Panc1 (cell line): ENCODE measurements at regions not wholly inside any gene's neighbourhood (a gene's known extent, or its start where the extent isn't known, plus 50 kb on each side); places are given as distances from the start of the nearest gene placed in this dataset.

ENCODE experiments used
- POLR2AphosphoS5 ChIP-seq: IDR thresholded peaks from 2 replicates; pipeline ENCODE4 v1.6.1; 2012; ENCODE audit warnings: mild to moderate bottlenecking, low read depth, low read length, moderate library complexity
- TF ChIP-seq, protein P1 (sequence below): fragments of 450-650 bp; IDR thresholded peaks from 2 replicates; pipeline ENCODE4 v1.5.1; 2017; ENCODE audit warnings: mild to moderate bottlenecking

DNA sequence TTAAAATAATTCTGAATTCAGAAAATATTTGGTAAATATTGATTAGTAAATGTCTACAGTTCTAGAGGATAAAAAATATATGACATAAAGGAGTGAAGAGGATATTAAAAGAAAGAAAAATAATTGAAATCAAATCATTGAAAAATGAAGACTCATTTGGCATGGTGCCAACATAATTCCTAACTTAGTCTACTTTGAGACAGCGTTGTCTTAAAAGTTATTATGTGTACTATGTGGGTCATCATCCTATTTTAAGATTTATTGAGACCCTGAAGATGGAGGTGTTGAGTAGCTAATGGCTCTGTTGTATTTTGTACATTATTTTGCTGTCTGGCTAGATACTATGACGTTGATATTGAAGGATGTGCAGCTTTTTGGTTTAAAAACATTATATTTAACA lies 156.7 kb upstream of the PTGFR start:
- TF ChIP-seq, protein P1, sequence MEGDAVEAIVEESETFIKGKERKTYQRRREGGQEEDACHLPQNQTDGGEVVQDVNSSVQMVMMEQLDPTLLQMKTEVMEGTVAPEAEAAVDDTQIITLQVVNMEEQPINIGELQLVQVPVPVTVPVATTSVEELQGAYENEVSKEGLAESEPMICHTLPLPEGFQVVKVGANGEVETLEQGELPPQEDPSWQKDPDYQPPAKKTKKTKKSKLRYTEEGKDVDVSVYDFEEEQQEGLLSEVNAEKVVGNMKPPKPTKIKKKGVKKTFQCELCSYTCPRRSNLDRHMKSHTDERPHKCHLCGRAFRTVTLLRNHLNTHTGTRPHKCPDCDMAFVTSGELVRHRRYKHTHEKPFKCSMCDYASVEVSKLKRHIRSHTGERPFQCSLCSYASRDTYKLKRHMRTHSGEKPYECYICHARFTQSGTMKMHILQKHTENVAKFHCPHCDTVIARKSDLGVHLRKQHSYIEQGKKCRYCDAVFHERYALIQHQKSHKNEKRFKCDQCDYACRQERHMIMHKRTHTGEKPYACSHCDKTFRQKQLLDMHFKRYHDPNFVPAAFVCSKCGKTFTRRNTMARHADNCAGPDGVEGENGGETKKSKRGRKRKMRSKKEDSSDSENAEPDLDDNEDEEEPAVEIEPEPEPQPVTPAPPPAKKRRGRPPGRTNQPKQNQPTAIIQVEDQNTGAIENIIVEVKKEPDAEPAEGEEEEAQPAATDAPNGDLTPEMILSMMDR, result no peak
- TF ChIP-seq POLR2AphosphoS5, result no peak
